ENCODE measurements at regions not wholly inside any gene's neighbourhood (a gene's known extent, or its start where the extent isn't known, plus 50 kb on each side); places are given as distances from the start of the nearest gene placed in this dataset.

DNA sequence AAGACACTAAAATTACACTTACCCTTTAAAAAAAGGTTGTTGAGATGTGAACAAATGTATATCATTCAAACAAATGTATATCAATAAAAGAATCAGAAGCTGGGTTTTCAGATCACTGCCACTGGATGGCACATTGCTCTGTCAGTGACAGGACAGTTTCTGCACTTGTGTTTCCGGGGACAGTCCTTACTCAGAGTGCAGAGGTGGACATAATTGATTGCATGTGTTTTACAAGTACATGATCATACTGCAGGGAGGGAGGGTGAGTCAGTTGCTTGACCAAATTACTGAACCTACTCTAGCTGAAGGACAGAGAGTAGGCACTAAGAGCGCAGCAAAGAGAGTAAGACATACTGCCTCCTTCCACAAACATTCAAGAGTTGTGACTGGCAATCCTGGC lies 302.3 kb downstream of the TENT5A start:
- TF ChIP-seq POLR2A (IDR thresholded peaks at IDR 0.05; ENCODE audit: low read length) (no peak), GATA1 (IDR thresholded peaks at IDR 0.05; ENCODE audit: low read depth, low read length) (no peak)

Data from erythroblast (primary cell).